Spleen (tissue), 7 donors: ENCODE measurements at regions not wholly inside any gene's neighbourhood (a gene's known extent, or its start where the extent isn't known, plus 50 kb on each side); places are given as distances from the start of the nearest gene placed in this dataset.

ENCODE experiments used
- CTCF ChIP-seq, 11 experiments: fragments of 200-600 bp in 7 of 11; fragments of 450-650 bp in 4 of 11; sonication (generic) in 4 of 11; IDR thresholded peaks in 8 of 11; conservative IDR thresholded peaks in 3 of 11; 1 replicate in 7 of 11; 2 replicates in 4 of 11; pipeline versions ENCODE4 v1.4.0 to v1.8.0; 2016 to 2021; ENCODE audit warnings: antibody characterized with exemption in 11 of 11, inconsistent platforms in 4 of 11, mild to moderate bottlenecking in 1 of 11
- POLR2AphosphoS5 ChIP-seq, 3 donors: sonication (generic); formaldehyde crosslinking; IDR thresholded peaks; one replicate each; pipeline ENCODE4 v1.5.1; 2017; ENCODE audit warnings: antibody characterized with exemption in 3 of 3
- donor health status: DM: no; HTN: no; CAD: no; lungs with moderate emphysema.
- donor health status: DM: no; HTN: no; CAD: no.
- donor health status: DM: no; HTN: no; CAD: no.

- TF ChIP-seq CTCF (IDR thresholded peaks at IDR 0.05 in 8 of 11, conservative IDR thresholded peaks at IDR 0.05 in 3 of 11) (no peak), POLR2AphosphoS5 (IDR thresholded peaks at IDR 0.05) (no peak)
These were observed 63.7 kb downstream of the SLC25A47 start for GRCh38 chr14:100386846-100387245.
